SK-N-SH (cell line): ENCODE measurements at regions not wholly inside any gene's neighbourhood (a gene's known extent, or its start where the extent isn't known, plus 50 kb on each side); places are given as distances from the start of the nearest gene placed in this dataset.

Experiments used
- CTCF ChIA-PET: fragments of 300-600, 350-600 bp; formaldehyde crosslinking; extraction: SDS; loops from one replicate; lab custom pipeline; 2021; lab: Yijun Ruan, JAX
- POLR2A ChIA-PET: fragments of 350-600 bp; sonication (Branson Sonifier 250); formaldehyde crosslinking; extraction: SDS; loops from one replicate; lab custom pipeline; 2020; ENCODE audit warnings: antibody characterized with exemption, inconsistent platforms; lab: Yijun Ruan, JAX
- DNase-seq: peaks from one replicate; pipeline ENCODE4 v3.0.0; 2012
- H2AFZ ChIP-seq: fragments of 200-600 bp; sonication (generic); 2 replicates; pipeline ENCODE4 v1.8.1; 2016; ENCODE audit warnings: antibody characterized with exemption, mild to moderate bottlenecking, low read depth
- H3F3A ChIP-seq: fragments of 200-600 bp; sonication (generic); replicated peaks from 2 replicates; pipeline ENCODE3; 2016; ENCODE audit warnings: antibody characterized with exemption, mild to moderate bottlenecking; ENCODE audit not compliant: insufficient read depth
- H3K27ac ChIP-seq, 2 experiments: fragments of 200-500 bp in 1 of 2; fragments of 200-600 bp in 1 of 2; sonication (Bioruptor generic) in 1 of 2; sonication (generic), shearing (Covaris generic) in 1 of 2; 2 replicates each; pipeline versions ENCODE4 v1.5.1 to v1.6.1; 2014 to 2016; ENCODE audit warnings: low read depth in 2 of 2, inconsistent platforms in 1 of 2, low read length in 1 of 2, mild to moderate bottlenecking in 1 of 2, mixed read lengths in 1 of 2
- H3K27me3 ChIP-seq: fragments of 200-600 bp; sonication (generic), shearing (Covaris generic); 2 replicates; pipeline ENCODE4 v1.6.1; 2016; ENCODE audit warnings: mixed run types; ENCODE audit not compliant: insufficient read depth
- H3K36me3 ChIP-seq, 2 experiments: fragments of 200-500 bp in 1 of 2; fragments of 200-600 bp in 1 of 2; sonication (Bioruptor generic) in 1 of 2; sonication (generic) in 1 of 2; replicated peaks in 1 of 2; 2 replicates each; pipeline versions ENCODE3 to v1.5.1; 2014 to 2016; ENCODE audit warnings: low read length in 1 of 2, mild to moderate bottlenecking in 1 of 2; ENCODE audit not compliant: insufficient read depth in 2 of 2, control insufficient read depth in 1 of 2
- H3K4me1 ChIP-seq, 2 experiments: fragments of 200-500 bp in 1 of 2; fragments of 200-600 bp in 1 of 2; sonication (Bioruptor generic) in 1 of 2; sonication (generic), shearing (Covaris generic) in 1 of 2; 2 replicates each; pipeline versions ENCODE4 v1.5.1 to v1.6.1; 2014 to 2016; ENCODE audit warnings: low read depth in 1 of 2, low read length in 1 of 2, mixed run types in 1 of 2; ENCODE audit not compliant: insufficient read depth in 2 of 2, control insufficient read depth in 1 of 2
- H3K4me2 ChIP-seq: fragments of 200-600 bp; sonication (generic), shearing (Covaris generic); 2 replicates; pipeline ENCODE4 v1.6.1; 2017; ENCODE audit warnings: mixed run types
- H3K4me3 ChIP-seq, 2 experiments: fragments of 200-500 bp in 1 of 2; fragments of 200-600 bp in 1 of 2; sonication (Bioruptor generic) in 1 of 2; sonication (generic), shearing (Covaris generic) in 1 of 2; 2 replicates each; pipeline versions ENCODE4 v1.5.1 to v1.8.1; 2014 to 2016; ENCODE audit warnings: low read depth in 2 of 2, inconsistent platforms in 1 of 2, low read length in 1 of 2, mild to moderate bottlenecking in 1 of 2, mixed read lengths in 1 of 2, moderate library complexity in 1 of 2
- H3K79me2 ChIP-seq: fragments of 200-600 bp; sonication (generic); 2 replicates; pipeline ENCODE4 v1.8.1; 2017; ENCODE audit warnings: mild to moderate bottlenecking; ENCODE audit not compliant: insufficient read depth
- H3K9ac ChIP-seq: fragments of 200-600 bp; sonication (generic); 2 replicates; pipeline ENCODE4 v1.6.1; 2017; ENCODE audit warnings: mixed run types
- H3K9me2 ChIP-seq: fragments of 200-600 bp; sonication (generic); 2 replicates; pipeline ENCODE4 v1.6.1; 2017; ENCODE audit warnings: mixed run types
- H3K9me3 ChIP-seq: fragments of 200-600 bp; sonication (generic); 2 replicates; pipeline ENCODE4 v1.6.1; 2017; ENCODE audit warnings: mixed run types, mild to moderate bottlenecking, moderate library complexity
- H4K20me1 ChIP-seq: fragments of 200-600 bp; sonication (generic); 2 replicates; pipeline ENCODE4 v1.6.1; 2017; ENCODE audit warnings: mild to moderate bottlenecking, mixed run types; ENCODE audit not compliant: insufficient read depth
- CHD2 ChIP-seq: fragments of 150-350 bp; IDR thresholded peaks from 2 replicates; pipeline ENCODE4 v1.6.1; 2018; ENCODE audit warnings: low read length; ENCODE audit not compliant: partially characterized antibody
- ELF1 ChIP-seq: IDR thresholded peaks from 2 replicates; pipeline ENCODE4 v1.4.0; 2012
- EP300 ChIP-seq, 2 experiments: IDR thresholded peaks; 2 replicates each; pipeline versions ENCODE4 v1.4.0 to v1.6.1; 2012; ENCODE audit warnings: borderline replicate concordance in 1 of 2, low read depth in 1 of 2, low read length in 1 of 2
- EZH2phosphoT487 ChIP-seq: fragments of 200-600 bp; sonication (generic); IDR thresholded peaks from 2 replicates; pipeline ENCODE4 v1.6.1; 2017; ENCODE audit warnings: low read depth, mixed run types, mild to moderate bottlenecking, antibody characterized with exemption, moderate library complexity, borderline replicate concordance
- FOSL2 ChIP-seq: IDR thresholded peaks from 2 replicates; pipeline ENCODE4 v1.4.0; 2012; ENCODE audit warnings: low read depth, mild to moderate bottlenecking, moderate library complexity, borderline replicate concordance
- FOXJ3 ChIP-seq: sonication (generic); formaldehyde crosslinking; IDR thresholded peaks from 2 replicates; pipeline ENCODE4 v1.5.1; 2020; ENCODE audit warnings: mild to moderate bottlenecking, missing genetic modification reagents
- FOXM1 ChIP-seq: IDR thresholded peaks from 2 replicates; pipeline ENCODE4 v1.4.0; 2012; ENCODE audit warnings: low read depth, mild to moderate bottlenecking
- GABPA ChIP-seq: IDR thresholded peaks from 2 replicates; pipeline ENCODE4 v1.4.0; 2012; ENCODE audit warnings: low read depth, mild to moderate bottlenecking
- GATA2 ChIP-seq: sonication (generic); formaldehyde crosslinking; IDR thresholded peaks from 2 replicates; pipeline ENCODE4 v1.5.0; 2020; ENCODE audit warnings: mild to moderate bottlenecking, missing genetic modification reagents
- JUND ChIP-seq: IDR thresholded peaks from 2 replicates; pipeline ENCODE4 v1.4.0; 2012
- MEF2A ChIP-seq: IDR thresholded peaks from 2 replicates; pipeline ENCODE4 v1.4.0; 2012; ENCODE audit warnings: low read depth, borderline replicate concordance
- MXI1 ChIP-seq: IDR thresholded peaks from 2 replicates; pipeline ENCODE4 v1.6.1; 2012; ENCODE audit warnings: mild to moderate bottlenecking, low read depth, low read length, improper control_type of control experiment
- NFIC ChIP-seq: IDR thresholded peaks from 2 replicates; pipeline ENCODE4 v1.4.0; 2012; ENCODE audit warnings: borderline replicate concordance
- NRF1 ChIP-seq: IDR thresholded peaks from 2 replicates; pipeline ENCODE4 v1.6.1; 2012; ENCODE audit warnings: low read depth, mild to moderate bottlenecking, low read length
- POLR2AphosphoS5 ChIP-seq: IDR thresholded peaks from 2 replicates; pipeline ENCODE4 v1.6.1; 2012; ENCODE audit warnings: low read depth, low read length
- RAD21 ChIP-seq: IDR thresholded peaks from 2 replicates; pipeline ENCODE4 v1.6.1; 2012; ENCODE audit warnings: mild to moderate bottlenecking, low read length
- RCOR1 ChIP-seq: fragments of 150-350 bp; IDR thresholded peaks from 2 replicates; pipeline ENCODE4 v1.6.1; 2017; ENCODE audit warnings: antibody characterized with exemption, low read length
- RFX5 ChIP-seq: IDR thresholded peaks from 2 replicates; pipeline ENCODE4 v1.6.1; 2012; ENCODE audit warnings: mild to moderate bottlenecking, improper control_type of control experiment, low read length
- SMC3 ChIP-seq: IDR thresholded peaks from 2 replicates; pipeline ENCODE4 v1.6.1; 2012; ENCODE audit warnings: low read depth, low read length, improper control_type of control experiment
- TAF1 ChIP-seq: IDR thresholded peaks from 2 replicates; pipeline ENCODE4 v1.6.1; 2012; ENCODE audit warnings: low read depth, mild to moderate bottlenecking, low read length, moderate library complexity, borderline replicate concordance
- TCF12 ChIP-seq: IDR thresholded peaks from 2 replicates; pipeline ENCODE4 v1.4.0; 2012
- TEAD4 ChIP-seq: IDR thresholded peaks from 2 replicates; pipeline ENCODE4 v1.4.0; 2012; ENCODE audit warnings: mild to moderate bottlenecking, borderline replicate concordance; ENCODE audit not compliant: insufficient read depth
- YY1 ChIP-seq: IDR thresholded peaks from 2 replicates; pipeline ENCODE4 v1.4.0; 2012; ENCODE audit warnings: low read depth, mild to moderate bottlenecking
- WGBS: methylation state at CpG from one replicate; pipeline ENCODE4 v1.1.6; 2017; ENCODE audit warnings: low lambda C conversion rate; 5-methylcytosine and 5-hydroxymethylcytosine counted together
- TF ChIP-seq, protein P1 (sequence below): IDR thresholded peaks from 2 replicates; pipeline ENCODE4; 2012
- TF ChIP-seq, protein P2 (sequence below): fragments of 150-350 bp; IDR thresholded peaks from 2 replicates; pipeline ENCODE4 v1.6.1; 2017; ENCODE audit warnings: antibody characterized with exemption, low read length, low read depth, borderline replicate concordance
- TF ChIP-seq, protein P3 (sequence below): IDR thresholded peaks from 2 replicates; pipeline ENCODE4 v1.4.0; 2012; ENCODE audit warnings: low read depth, borderline replicate concordance
- TF ChIP-seq, protein P4 (sequence below): fragments of 200-600 bp; sonication (generic); IDR thresholded peaks from 2 replicates; pipeline ENCODE4 v1.6.1; 2017; ENCODE audit warnings: antibody characterized with exemption, mild to moderate bottlenecking, moderate library complexity
- TF ChIP-seq, protein P5 (sequence below): fragments of 150-350 bp; IDR thresholded peaks from 2 replicates; pipeline ENCODE4 v1.6.1; 2016; ENCODE audit warnings: mild to moderate bottlenecking, low read depth, low read length

DNA sequence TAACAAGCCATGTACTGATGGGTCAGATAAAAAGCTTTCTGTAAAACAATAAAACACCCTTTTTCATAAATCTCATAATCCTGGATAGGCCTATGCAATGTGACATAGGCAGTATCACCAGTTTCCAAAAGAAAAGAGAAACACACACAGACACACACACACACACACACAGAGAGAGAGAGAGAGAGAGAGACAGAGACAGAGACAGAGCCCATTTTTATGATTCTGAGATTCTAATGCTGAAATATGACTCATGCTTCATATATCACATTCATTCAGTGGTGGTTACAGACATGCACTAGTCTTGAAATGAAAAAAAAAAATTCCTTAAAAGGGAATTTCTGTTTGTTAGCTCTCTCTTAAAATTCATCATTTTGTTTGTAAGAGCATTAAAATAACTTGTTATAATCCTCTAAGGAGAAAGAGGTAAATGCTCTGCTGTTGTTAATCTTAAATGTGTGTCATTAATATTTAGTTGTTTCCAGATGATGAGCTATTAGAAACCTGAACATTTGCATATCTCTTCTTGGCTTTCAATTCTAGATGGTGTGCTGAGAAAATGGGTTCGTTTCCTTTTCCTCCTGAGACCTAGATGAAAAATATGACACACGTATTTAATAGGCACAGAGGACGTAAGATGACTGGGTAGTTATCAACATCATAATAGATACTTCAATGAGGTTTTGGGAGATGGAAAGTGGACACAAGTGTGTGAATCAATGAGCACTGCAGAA, 1598.7 kb upstream of the ACVR2A start:
- ChIA-PET CTCF (interaction anchor here (0.7 to 1.0 kb wide), 2 partner anchors 9 to 17 kb away, joined by 3 read pairs; no protein-coding TSS in a partner anchor), POLR2A (no interaction called here)
- H3K4me3 ChIP-seq: no peak overlapping the region
- DNase-seq: no peak
- no peaks in the 10 kb centered on the region for H3K36me3 ChIP-seq
- no peaks in the 10 kb centered on the region for H3K79me2 ChIP-seq
- H3K27ac ChIP-seq: peak overlapping the region in 1 of 2 experiments; percentile 68; a peak in 2 of 4 replicates
- H3K4me1 ChIP-seq: peaks cover 0 to 23% of the 10 kb centered on the region in 2 experiments; a peak in 3 of 4 replicates
- WGBS: 40% methylated on average over 3 of the region's 3 CpGs
- H3K9ac ChIP-seq: peak overlapping the region; percentile 13; the same call in 1 of the 2 replicates
- H4K20me1 ChIP-seq: no peaks in the 10 kb centered on the region
- H3K4me2 ChIP-seq: peak overlapping the region; percentile 38; the same call in 1 of the 2 replicates
- peak overlapping the region; percentile 62; the same call in 1 of the 2 replicates for H2AFZ ChIP-seq
- no peaks in the 10 kb centered on the region for H3K9me3 ChIP-seq
- no peaks in the 10 kb centered on the region for H3K27me3 ChIP-seq
- H3F3A ChIP-seq: peaks cover 4% of the 10 kb centered on the region
- H3K9me2 ChIP-seq: no peaks in the 10 kb centered on the region
- TF ChIP-seq TEAD4: peak; percentile 72; the same call in 1 of the 2 replicates
- TF ChIP-seq SMC3: no peak
- TF ChIP-seq, protein P1, sequence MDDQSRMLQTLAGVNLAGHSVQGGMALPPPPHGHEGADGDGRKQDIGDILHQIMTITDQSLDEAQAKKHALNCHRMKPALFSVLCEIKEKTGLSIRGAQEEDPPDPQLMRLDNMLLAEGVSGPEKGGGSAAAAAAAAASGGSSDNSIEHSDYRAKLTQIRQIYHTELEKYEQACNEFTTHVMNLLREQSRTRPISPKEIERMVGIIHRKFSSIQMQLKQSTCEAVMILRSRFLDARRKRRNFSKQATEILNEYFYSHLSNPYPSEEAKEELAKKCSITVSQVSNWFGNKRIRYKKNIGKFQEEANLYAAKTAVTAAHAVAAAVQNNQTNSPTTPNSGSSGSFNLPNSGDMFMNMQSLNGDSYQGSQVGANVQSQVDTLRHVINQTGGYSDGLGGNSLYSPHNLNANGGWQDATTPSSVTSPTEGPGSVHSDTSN: peak; percentile 71; the same call in 1 of the 2 replicates
- TF ChIP-seq GATA2 (CRISPR knock-in tag): no peak
- TF ChIP-seq TAF1: no peak
- peak; percentile 63; the same call in 1 of the 2 replicates for TF ChIP-seq NFIC
- peak; percentile 80 for TF ChIP-seq FOSL2
- TF ChIP-seq RFX5: no peak
- 0 out of 2 replicates have a peak, but pooled peaks have one; percentile 19 for TF ChIP-seq MEF2A
- TF ChIP-seq, protein P2, sequence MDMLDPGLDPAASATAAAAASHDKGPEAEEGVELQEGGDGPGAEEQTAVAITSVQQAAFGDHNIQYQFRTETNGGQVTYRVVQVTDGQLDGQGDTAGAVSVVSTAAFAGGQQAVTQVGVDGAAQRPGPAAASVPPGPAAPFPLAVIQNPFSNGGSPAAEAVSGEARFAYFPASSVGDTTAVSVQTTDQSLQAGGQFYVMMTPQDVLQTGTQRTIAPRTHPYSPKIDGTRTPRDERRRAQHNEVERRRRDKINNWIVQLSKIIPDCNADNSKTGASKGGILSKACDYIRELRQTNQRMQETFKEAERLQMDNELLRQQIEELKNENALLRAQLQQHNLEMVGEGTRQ: no peak
- no peak for TF ChIP-seq CHD2
- peak; percentile 82 for TF ChIP-seq JUND
- TF ChIP-seq POLR2AphosphoS5: no peak
- TF ChIP-seq FOXJ3 (CRISPR knock-in tag): no peak
- TF ChIP-seq EZH2phosphoT487: no peak
- TF ChIP-seq EP300 (IDR thresholded peaks at IDR 0.05; ENCODE audit: borderline replicate concordance in 1 of 2, low read depth in 1 of 2, low read length in 1 of 2): peak in 1 of 2 experiments; percentile 76; a peak in 1 of 4 replicates
- TF ChIP-seq, protein P3, sequence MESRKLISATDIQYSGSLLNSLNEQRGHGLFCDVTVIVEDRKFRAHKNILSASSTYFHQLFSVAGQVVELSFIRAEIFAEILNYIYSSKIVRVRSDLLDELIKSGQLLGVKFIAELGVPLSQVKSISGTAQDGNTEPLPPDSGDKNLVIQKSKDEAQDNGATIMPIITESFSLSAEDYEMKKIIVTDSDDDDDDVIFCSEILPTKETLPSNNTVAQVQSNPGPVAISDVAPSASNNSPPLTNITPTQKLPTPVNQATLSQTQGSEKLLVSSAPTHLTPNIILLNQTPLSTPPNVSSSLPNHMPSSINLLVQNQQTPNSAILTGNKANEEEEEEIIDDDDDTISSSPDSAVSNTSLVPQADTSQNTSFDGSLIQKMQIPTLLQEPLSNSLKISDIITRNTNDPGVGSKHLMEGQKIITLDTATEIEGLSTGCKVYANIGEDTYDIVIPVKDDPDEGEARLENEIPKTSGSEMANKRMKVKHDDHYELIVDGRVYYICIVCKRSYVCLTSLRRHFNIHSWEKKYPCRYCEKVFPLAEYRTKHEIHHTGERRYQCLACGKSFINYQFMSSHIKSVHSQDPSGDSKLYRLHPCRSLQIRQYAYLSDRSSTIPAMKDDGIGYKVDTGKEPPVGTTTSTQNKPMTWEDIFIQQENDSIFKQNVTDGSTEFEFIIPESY: no peak
- TF ChIP-seq, protein P4, sequence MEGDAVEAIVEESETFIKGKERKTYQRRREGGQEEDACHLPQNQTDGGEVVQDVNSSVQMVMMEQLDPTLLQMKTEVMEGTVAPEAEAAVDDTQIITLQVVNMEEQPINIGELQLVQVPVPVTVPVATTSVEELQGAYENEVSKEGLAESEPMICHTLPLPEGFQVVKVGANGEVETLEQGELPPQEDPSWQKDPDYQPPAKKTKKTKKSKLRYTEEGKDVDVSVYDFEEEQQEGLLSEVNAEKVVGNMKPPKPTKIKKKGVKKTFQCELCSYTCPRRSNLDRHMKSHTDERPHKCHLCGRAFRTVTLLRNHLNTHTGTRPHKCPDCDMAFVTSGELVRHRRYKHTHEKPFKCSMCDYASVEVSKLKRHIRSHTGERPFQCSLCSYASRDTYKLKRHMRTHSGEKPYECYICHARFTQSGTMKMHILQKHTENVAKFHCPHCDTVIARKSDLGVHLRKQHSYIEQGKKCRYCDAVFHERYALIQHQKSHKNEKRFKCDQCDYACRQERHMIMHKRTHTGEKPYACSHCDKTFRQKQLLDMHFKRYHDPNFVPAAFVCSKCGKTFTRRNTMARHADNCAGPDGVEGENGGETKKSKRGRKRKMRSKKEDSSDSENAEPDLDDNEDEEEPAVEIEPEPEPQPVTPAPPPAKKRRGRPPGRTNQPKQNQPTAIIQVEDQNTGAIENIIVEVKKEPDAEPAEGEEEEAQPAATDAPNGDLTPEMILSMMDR: no peak
- no peak for TF ChIP-seq FOXM1
- TF ChIP-seq, protein P5, sequence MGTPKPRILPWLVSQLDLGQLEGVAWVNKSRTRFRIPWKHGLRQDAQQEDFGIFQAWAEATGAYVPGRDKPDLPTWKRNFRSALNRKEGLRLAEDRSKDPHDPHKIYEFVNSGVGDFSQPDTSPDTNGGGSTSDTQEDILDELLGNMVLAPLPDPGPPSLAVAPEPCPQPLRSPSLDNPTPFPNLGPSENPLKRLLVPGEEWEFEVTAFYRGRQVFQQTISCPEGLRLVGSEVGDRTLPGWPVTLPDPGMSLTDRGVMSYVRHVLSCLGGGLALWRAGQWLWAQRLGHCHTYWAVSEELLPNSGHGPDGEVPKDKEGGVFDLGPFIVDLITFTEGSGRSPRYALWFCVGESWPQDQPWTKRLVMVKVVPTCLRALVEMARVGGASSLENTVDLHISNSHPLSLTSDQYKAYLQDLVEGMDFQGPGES: no peak
- TF ChIP-seq GABPA: no peak
- TF ChIP-seq ELF1: no peak
- no peak for TF ChIP-seq YY1
- no peak for TF ChIP-seq RCOR1
- no peak for TF ChIP-seq MXI1
- no peak for TF ChIP-seq RAD21
- no peak for TF ChIP-seq NRF1
- peak; percentile 69 for TF ChIP-seq TCF12
